Nephron progenitor cell (in vitro differentiated cells): ENCODE measurements at regions not wholly inside any gene's neighbourhood (a gene's known extent, or its start where the extent isn't known, plus 50 kb on each side); places are given as distances from the start of the nearest gene placed in this dataset.
A peak's percentile ranks its signal among the peaks of the same experiment; 100 is the strongest.

Experiments
- DNase-seq: peaks from one replicate; pipeline ENCODE4 v3.0.0; 2021
- H3K27ac Mint-ChIP-seq: 2 replicates; pipeline ENCODE4 v1.8.0; 2021; ENCODE audit warnings: mild to moderate bottlenecking, moderate library complexity, mixed read lengths
- H3K27me3 Mint-ChIP-seq: 2 replicates; pipeline ENCODE4 v1.8.0; 2021; ENCODE audit warnings: mild to moderate bottlenecking, low read depth, mixed read lengths; ENCODE audit not compliant: poor library complexity
- H3K36me3 Mint-ChIP-seq: 2 replicates; pipeline ENCODE4 v1.8.0; 2021; ENCODE audit warnings: low read depth, mixed read lengths
- H3K4me1 Mint-ChIP-seq: 2 replicates; pipeline ENCODE4 v1.8.0; 2021; ENCODE audit warnings: mixed read lengths
- H3K4me3 Mint-ChIP-seq: 2 replicates; pipeline ENCODE4 v1.8.0; 2021; ENCODE audit warnings: mild to moderate bottlenecking, moderate library complexity, mixed read lengths
- H3K9me3 Mint-ChIP-seq: 2 replicates; pipeline ENCODE4 v1.8.0; 2021; ENCODE audit warnings: mild to moderate bottlenecking, moderate library complexity, mixed read lengths
- CTCF ChIP-seq: fragments of 200-600 bp; sonication (generic); IDR thresholded peaks from 2 replicates; pipeline ENCODE4 v1.5.0; 2021; ENCODE audit warnings: antibody characterized with exemption

GRCh38 chr21:39088831-39089380 lies 94.3 kb downstream of the PSMG1 start:
- no peak for TF ChIP-seq CTCF
- Mint-ChIP-seq H3K27ac (no peak overlapping the region), H3K36me3 (peaks cover 7% of the 10 kb centered on the region), H3K27me3 (peaks cover 4% of the 10 kb centered on the region), H3K9me3 (peaks cover 11% of the 10 kb centered on the region), H3K4me1 (peaks cover 43% of the 10 kb centered on the region), H3K4me3 (no peak overlapping the region)
- no peak for DNase-seq

GRCh38 chr21:39088031-39088370 lies 95.2 kb downstream of the PSMG1 start:
- Mint-ChIP-seq H3K27ac (peak overlapping the region; percentile 83), H3K27me3 (peaks cover 9% of the 10 kb centered on the region), H3K36me3 (peaks cover 7% of the 10 kb centered on the region), H3K4me3 (no peak overlapping the region), H3K9me3 (peaks cover 11% of the 10 kb centered on the region), H3K4me1 (peaks cover 46% of the 10 kb centered on the region)
- no peak for TF ChIP-seq CTCF
- no peak for DNase-seq

- Mint-ChIP-seq H3K9me3 (peaks cover 11% of the 10 kb centered on the region), H3K4me1 (peaks cover 49% of the 10 kb centered on the region), H3K4me3 (no peak overlapping the region), H3K27ac (peak overlapping the region; percentile 83), H3K36me3 (peaks cover 7% of the 10 kb centered on the region), H3K27me3 (peaks cover 9% of the 10 kb centered on the region)
- no peak for TF ChIP-seq CTCF
- no peak for DNase-seq
Measured at GRCh38 chr21:39087238-39088030, 95.8 kb downstream of the PSMG1 start.

- Mint-ChIP-seq H3K4me3 (no peak overlapping the region), H3K27me3 (peaks cover 16% of the 10 kb centered on the region), H3K4me1 (peaks cover 44% of the 10 kb centered on the region), H3K9me3 (peaks cover 11% of the 10 kb centered on the region), H3K36me3 (peaks cover 7% of the 10 kb centered on the region), H3K27ac (no peak overlapping the region)
- TF ChIP-seq CTCF: no peak
- no peak for DNase-seq
Measured at GRCh38 chr21:39086547-39086946, 96.7 kb downstream of the PSMG1 start.

- no peak overlapping the region for H3K4me3 Mint-ChIP-seq
- peaks cover 40% of the 10 kb centered on the region for H3K4me1 Mint-ChIP-seq
- no peak overlapping the region for H3K27ac Mint-ChIP-seq
- peaks cover 7% of the 10 kb centered on the region for H3K36me3 Mint-ChIP-seq
- no peak for DNase-seq
- no peak for TF ChIP-seq CTCF
- H3K27me3 Mint-ChIP-seq: peaks cover 17% of the 10 kb centered on the region
- H3K9me3 Mint-ChIP-seq: peaks cover 11% of the 10 kb centered on the region
Measured at GRCh38 chr21:39085843-39086405, 97.3 kb downstream of the PSMG1 start.
